HepG2 (cell line): ENCODE measurements at regions not wholly inside any gene's neighbourhood (a gene's known extent, or its start where the extent isn't known, plus 50 kb on each side); places are given as distances from the start of the nearest gene placed in this dataset.

Experiments used
- ATAC-seq: fragments of 200-7000 bp; cut with Tn5 transposase; 3 replicates; pipeline ENCODE4 v1.9.1; 2020; ENCODE audit warnings: mild to moderate bottlenecking, moderate library complexity
- BruUV-seq: library from RNA; stranded (reverse); fragments of 400-500 nt; replicated peaks from 2 replicates; lab custom pipeline; 2021; lab: Mats Ljungman, UMichigan
- CTCF ChIA-PET: fragments of 300-600 bp; formaldehyde crosslinking; extraction: SDS; loops from one replicate; lab custom pipeline; 2021; ENCODE audit warnings: low total read pairs, inconsistent platforms, low intra/inter-chr PET ratio; lab: Yijun Ruan, JAX
- POLR2A ChIA-PET: fragments of 350-600 bp; sonication (Branson Sonifier 250); formaldehyde crosslinking; loops from one replicate; lab custom pipeline; 2020; ENCODE audit warnings: antibody characterized with exemption, inconsistent platforms; lab: Yijun Ruan, JAX
- DNase-seq: peaks from one replicate; pipeline ENCODE4 v3.0.0-alpha.2; 2015; ENCODE audit warnings: low spot score
- FAIRE-seq: peaks from 3 replicates; lab custom pipeline; 2011; peaks lifted over from hg19 to GRCh38; lab: Jason Lieb, UNC
- H2AFZ ChIP-seq: one replicate; pipeline ENCODE4 v1.6.1; 2011; ENCODE audit warnings: low read length, inconsistent platforms
- H3K27ac ChIP-seq: fragments of 300-600 bp; 3 replicates; pipeline ENCODE4 v1.8.0; 2011; ENCODE audit warnings: mixed run types, mild to moderate bottlenecking, mixed read lengths, low read length, inconsistent platforms; ENCODE audit not compliant: insufficient read depth; ENCODE audit errors: extremely low read length
- H3K27me3 ChIP-seq, 2 experiments: fragments of 200-600 bp in 1 of 2; 2 replicates in 1 of 2; 3 replicates in 1 of 2; pipeline versions ENCODE4 v1.6.0 to v1.8.0; 2011; ENCODE audit warnings: low read length in 2 of 2, mild to moderate bottlenecking in 2 of 2, moderate library complexity in 2 of 2, inconsistent platforms in 1 of 2; ENCODE audit not compliant: insufficient read depth in 2 of 2, control insufficient read depth in 1 of 2
- H3K36me3 ChIP-seq, 2 experiments: fragments of 200-600 bp in 1 of 2; replicated peaks in 1 of 2; 2 replicates in 1 of 2; 3 replicates in 1 of 2; pipeline versions ENCODE4 v1.5.1 to v1.8.0; 2011; ENCODE audit warnings: low read length in 2 of 2, inconsistent platforms in 1 of 2; ENCODE audit not compliant: insufficient read depth in 2 of 2, control insufficient read depth in 1 of 2
- H3K4me1 ChIP-seq: 2 replicates; pipeline ENCODE4 v1.5.1; 2012; ENCODE audit warnings: low read length, inconsistent platforms; ENCODE audit not compliant: insufficient read depth
- H3K4me2 ChIP-seq: 2 replicates; pipeline ENCODE4 v1.6.0; 2011; ENCODE audit warnings: low read depth, low read length, inconsistent platforms
- H3K4me3 ChIP-seq, 3 experiments: fragments of 200-600 bp in 1 of 3; sonication (generic), shearing (Covaris generic) in 1 of 3; replicated peaks in 1 of 3; 2 replicates each; pipeline ENCODE4 v1.5.1; 2011 to 2016; ENCODE audit warnings: low read length in 3 of 3, inconsistent platforms in 2 of 3, low read depth in 2 of 3, mild to moderate bottlenecking in 2 of 3, control low read depth in 1 of 3, mixed read lengths in 1 of 3; ENCODE audit not compliant: insufficient read depth in 1 of 3
- H3K79me2 ChIP-seq: one replicate; pipeline ENCODE4 v1.6.1; 2011; ENCODE audit warnings: low read length, inconsistent platforms; ENCODE audit not compliant: insufficient read depth
- H3K9ac ChIP-seq: 2 replicates; pipeline ENCODE4 v1.6.0; 2011; ENCODE audit warnings: mild to moderate bottlenecking, low read depth, low read length, inconsistent platforms; ENCODE audit not compliant: insufficient read depth
- H3K9me3 ChIP-seq: 2 replicates; pipeline ENCODE4 v1.5.1; 2012; ENCODE audit warnings: mild to moderate bottlenecking, low read length
- H4K20me1 ChIP-seq: 2 replicates; pipeline ENCODE4 v1.6.0; 2011; ENCODE audit warnings: inconsistent platforms, mild to moderate bottlenecking, low read length, moderate library complexity; ENCODE audit not compliant: insufficient read depth
- EEA1 ChIP-seq: sonication (generic); formaldehyde crosslinking; IDR thresholded peaks from 2 replicates; pipeline ENCODE4 v1.5.1; 2020; ENCODE audit warnings: mild to moderate bottlenecking, missing genetic modification reagents, borderline replicate concordance
- ETV6 ChIP-seq: sonication (generic); formaldehyde crosslinking; conservative IDR thresholded peaks from 2 replicates; pipeline ENCODE4 v1.4.0; 2020; ENCODE audit warnings: missing genetic modification reagents
- NCOA1 ChIP-seq: sonication (generic); formaldehyde crosslinking; IDR thresholded peaks from 2 replicates; pipeline ENCODE4 v1.9.0; 2021; ENCODE audit warnings: missing genetic modification reagents
- TGIF2 ChIP-seq: IDR thresholded peaks from 2 replicates; pipeline ENCODE4 v1.6.1; 2016; ENCODE audit warnings: control low read depth, missing compliant biosample characterization
- ZFAT ChIP-seq: sonication (generic); formaldehyde crosslinking; conservative IDR thresholded peaks from 2 replicates; pipeline ENCODE4 v1.8.1; 2023; ENCODE audit warnings: missing genetic modification reagents, inconsistent platforms
- ZFP36L1 ChIP-seq: sonication (generic); formaldehyde crosslinking; IDR thresholded peaks from 2 replicates; pipeline ENCODE4 v1.8.0; 2022; ENCODE audit warnings: mild to moderate bottlenecking, missing genetic modification reagents, moderate library complexity
- ZNF350 ChIP-seq: sonication (generic); formaldehyde crosslinking; IDR thresholded peaks from 2 replicates; pipeline ENCODE4 v1.4.0; 2020; ENCODE audit warnings: mild to moderate bottlenecking, low read depth, missing genetic modification reagents, borderline replicate concordance
- ZNF549 ChIP-seq: sonication (generic); formaldehyde crosslinking; IDR thresholded peaks from 2 replicates; pipeline ENCODE4 v1.5.0; 2020; ENCODE audit warnings: missing genetic modification reagents
- ZNF598 ChIP-seq: sonication (generic); formaldehyde crosslinking; IDR thresholded peaks from 2 replicates; pipeline ENCODE4 v1.5.1; 2020; ENCODE audit warnings: mild to moderate bottlenecking, missing genetic modification reagents, borderline replicate concordance
- ZNF619 ChIP-seq: sonication (generic); formaldehyde crosslinking; IDR thresholded peaks from 2 replicates; pipeline ENCODE4 v1.4.0; 2020; ENCODE audit warnings: mild to moderate bottlenecking, missing genetic modification reagents
- ZNF782 ChIP-seq: sonication (generic); formaldehyde crosslinking; IDR thresholded peaks from 2 replicates; pipeline ENCODE4 v1.4.0; 2020; ENCODE audit warnings: missing genetic modification reagents, mild to moderate bottlenecking, borderline replicate concordance
- ZNF891 ChIP-seq: sonication (generic); formaldehyde crosslinking; IDR thresholded peaks from 2 replicates; pipeline ENCODE4 v1.5.0; 2020; ENCODE audit warnings: mild to moderate bottlenecking, missing genetic modification reagents
- WGBS: methylation state at CpG from one replicate; pipeline ENCODE4 v1.1.6; 2017; ENCODE audit warnings: low lambda C conversion rate; 5-methylcytosine and 5-hydroxymethylcytosine counted together
- in situ Hi-C: cut with HindIII; loops from 2 replicates; pipeline ENCODE4 v1.10.0; 2017; ENCODE audit warnings: low pct_unique_long_range_greater_than_20kb; ENCODE audit not compliant: extremely low pct_ligation_motif_present
- intact Hi-C: fragments of 100-400 bp; cut with micrococcal nuclease; formaldehyde crosslinking; loops from one replicate; pipeline ENCODE4 v1.10.0; 2022; ENCODE audit not compliant: unreplicated experiment
- TF ChIP-seq, protein P1 (sequence below): IDR thresholded peaks from 2 replicates; pipeline ENCODE4 v1.6.1; 2016; ENCODE audit warnings: mild to moderate bottlenecking, missing biosample characterization, missing genetic modification reagents
- TF ChIP-seq, protein P2 (sequence below): sonication (generic); formaldehyde crosslinking; IDR thresholded peaks from 2 replicates; pipeline ENCODE4 v1.4.0; 2020; ENCODE audit warnings: mild to moderate bottlenecking, missing genetic modification reagents
- TF ChIP-seq, protein P3 (sequence below): sonication (generic); formaldehyde crosslinking; IDR thresholded peaks from 2 replicates; pipeline ENCODE4 v1.5.0; 2020; ENCODE audit warnings: missing genetic modification reagents
- TF ChIP-seq, protein P4 (sequence below): sonication (generic); formaldehyde crosslinking; IDR thresholded peaks from 2 replicates; pipeline ENCODE4 v1.4.0; 2020; ENCODE audit warnings: mild to moderate bottlenecking, missing genetic modification reagents
- TF ChIP-seq, protein P5 (sequence below): sonication (generic); formaldehyde crosslinking; IDR thresholded peaks from 2 replicates; pipeline ENCODE4 v1.8.0; 2022; ENCODE audit warnings: mild to moderate bottlenecking, missing genetic modification reagents

DNA sequence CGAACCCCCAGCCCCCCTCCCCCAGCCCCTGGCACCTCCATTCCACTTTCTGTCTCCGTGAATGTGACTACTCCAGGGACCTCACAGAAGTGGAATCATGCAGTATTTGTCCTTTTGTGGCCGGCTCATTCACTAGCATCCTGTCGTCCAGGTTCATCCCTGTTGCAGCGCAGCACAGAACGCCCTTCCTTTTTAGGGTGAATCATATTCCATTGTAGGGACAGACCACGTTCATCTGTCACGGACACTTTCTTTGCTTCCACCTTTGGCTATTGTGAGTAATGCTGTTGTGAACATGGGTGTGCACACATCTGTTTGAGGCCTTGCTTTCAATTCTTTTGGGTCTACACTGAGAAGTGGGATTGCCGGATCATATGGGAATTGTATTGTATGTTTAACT, 148.9 kb upstream of the IQSEC1 start:
- no peak overlapping the region for H3K4me2 ChIP-seq
- BruUV-seq = no TSS peak
- ChIA-PET CTCF (no interaction called here), POLR2A (no interaction called here)
- H3K9ac ChIP-seq = no peak overlapping the region
- H3K79me2 ChIP-seq = peaks cover 2% of the 10 kb centered on the region
- no peaks in the 10 kb centered on the region for H3K27me3 ChIP-seq
- no peak overlapping the region for H3K27ac ChIP-seq
- peaks cover 40% of the 10 kb centered on the region for H3K4me1 ChIP-seq
- ATAC-seq = no peak
- in situ Hi-C loops (no loop called here), intact Hi-C loops (no loop called here)
- H2AFZ ChIP-seq = no peak overlapping the region
- no peaks in the 10 kb centered on the region for H3K9me3 ChIP-seq
- no peaks in the 10 kb centered on the region; the same call in 1 of the 2 replicates for H4K20me1 ChIP-seq
- 89% methylated on average over 9 of the region's 9 CpGs for WGBS
- TF ChIP-seq TGIF2 (CRISPR knock-in tag) (no peak), ZNF782 (CRISPR knock-in tag) (no peak), ETV6 (no peak), NCOA1 (CRISPR knock-in tag) (no peak), ZFP36L1 (no peak), ZNF619 (CRISPR knock-in tag) (no peak), ZNF549 (CRISPR knock-in tag) (no peak), ZNF891 (CRISPR knock-in tag) (no peak), ZFAT (CRISPR knock-in tag) (no peak), EEA1 (no peak), ZNF350 (CRISPR knock-in tag) (no peak), ZNF598 (no peak)
- TF ChIP-seq, protein P1, sequence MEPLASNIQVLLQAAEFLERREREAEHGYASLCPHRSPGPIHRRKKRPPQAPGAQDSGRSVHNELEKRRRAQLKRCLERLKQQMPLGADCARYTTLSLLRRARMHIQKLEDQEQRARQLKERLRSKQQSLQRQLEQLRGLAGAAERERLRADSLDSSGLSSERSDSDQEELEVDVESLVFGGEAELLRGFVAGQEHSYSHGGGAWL = no peak
- TF ChIP-seq, protein P2, sequence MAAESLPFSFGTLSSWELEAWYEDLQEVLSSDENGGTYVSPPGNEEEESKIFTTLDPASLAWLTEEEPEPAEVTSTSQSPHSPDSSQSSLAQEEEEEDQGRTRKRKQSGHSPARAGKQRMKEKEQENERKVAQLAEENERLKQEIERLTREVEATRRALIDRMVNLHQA (CRISPR knock-in tag) = no peak
- TF ChIP-seq, protein P3, sequence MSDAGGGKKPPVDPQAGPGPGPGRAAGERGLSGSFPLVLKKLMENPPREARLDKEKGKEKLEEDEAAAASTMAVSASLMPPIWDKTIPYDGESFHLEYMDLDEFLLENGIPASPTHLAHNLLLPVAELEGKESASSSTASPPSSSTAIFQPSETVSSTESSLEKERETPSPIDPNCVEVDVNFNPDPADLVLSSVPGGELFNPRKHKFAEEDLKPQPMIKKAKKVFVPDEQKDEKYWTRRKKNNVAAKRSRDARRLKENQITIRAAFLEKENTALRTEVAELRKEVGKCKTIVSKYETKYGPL (CRISPR knock-in tag) = no peak
- TF ChIP-seq, protein P4, sequence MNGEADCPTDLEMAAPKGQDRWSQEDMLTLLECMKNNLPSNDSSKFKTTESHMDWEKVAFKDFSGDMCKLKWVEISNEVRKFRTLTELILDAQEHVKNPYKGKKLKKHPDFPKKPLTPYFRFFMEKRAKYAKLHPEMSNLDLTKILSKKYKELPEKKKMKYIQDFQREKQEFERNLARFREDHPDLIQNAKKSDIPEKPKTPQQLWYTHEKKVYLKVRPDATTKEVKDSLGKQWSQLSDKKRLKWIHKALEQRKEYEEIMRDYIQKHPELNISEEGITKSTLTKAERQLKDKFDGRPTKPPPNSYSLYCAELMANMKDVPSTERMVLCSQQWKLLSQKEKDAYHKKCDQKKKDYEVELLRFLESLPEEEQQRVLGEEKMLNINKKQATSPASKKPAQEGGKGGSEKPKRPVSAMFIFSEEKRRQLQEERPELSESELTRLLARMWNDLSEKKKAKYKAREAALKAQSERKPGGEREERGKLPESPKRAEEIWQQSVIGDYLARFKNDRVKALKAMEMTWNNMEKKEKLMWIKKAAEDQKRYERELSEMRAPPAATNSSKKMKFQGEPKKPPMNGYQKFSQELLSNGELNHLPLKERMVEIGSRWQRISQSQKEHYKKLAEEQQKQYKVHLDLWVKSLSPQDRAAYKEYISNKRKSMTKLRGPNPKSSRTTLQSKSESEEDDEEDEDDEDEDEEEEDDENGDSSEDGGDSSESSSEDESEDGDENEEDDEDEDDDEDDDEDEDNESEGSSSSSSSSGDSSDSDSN (CRISPR knock-in tag) = no peak
- TF ChIP-seq, protein P5, sequence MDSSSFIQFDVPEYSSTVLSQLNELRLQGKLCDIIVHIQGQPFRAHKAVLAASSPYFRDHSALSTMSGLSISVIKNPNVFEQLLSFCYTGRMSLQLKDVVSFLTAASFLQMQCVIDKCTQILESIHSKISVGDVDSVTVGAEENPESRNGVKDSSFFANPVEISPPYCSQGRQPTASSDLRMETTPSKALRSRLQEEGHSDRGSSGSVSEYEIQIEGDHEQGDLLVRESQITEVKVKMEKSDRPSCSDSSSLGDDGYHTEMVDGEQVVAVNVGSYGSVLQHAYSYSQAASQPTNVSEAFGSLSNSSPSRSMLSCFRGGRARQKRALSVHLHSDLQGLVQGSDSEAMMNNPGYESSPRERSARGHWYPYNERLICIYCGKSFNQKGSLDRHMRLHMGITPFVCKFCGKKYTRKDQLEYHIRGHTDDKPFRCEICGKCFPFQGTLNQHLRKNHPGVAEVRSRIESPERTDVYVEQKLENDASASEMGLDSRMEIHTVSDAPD (CRISPR knock-in tag) = no peak
- DNase-seq = no peak
- peaks cover 0 to 12% of the 10 kb centered on the region in 2 experiments; a peak in 1 of 5 replicates for H3K36me3 ChIP-seq
- H3K4me3 ChIP-seq = no peak overlapping the region
- FAIRE-seq = no peak
